IMR-90 (cell line): ENCODE measurements at regions not wholly inside any gene's neighbourhood (a gene's known extent, or its start where the extent isn't known, plus 50 kb on each side); places are given as distances from the start of the nearest gene placed in this dataset.
A peak's percentile ranks its signal among the peaks of the same experiment; 100 is the strongest.

ENCODE experiments used
- ATAC-seq: fragments of 200-7000 bp; cut with Tn5 transposase; 2 replicates; pipeline ENCODE4 v1.9.1; 2020; ENCODE audit warnings: low read depth, mild to moderate bottlenecking, moderate library complexity
- BruUV-seq: library from RNA; stranded (reverse); fragments of 400-500 nt; replicated peaks from 2 replicates; lab custom pipeline; 2021; lab: Mats Ljungman, UMichigan
- CTCF ChIA-PET: fragments of 300-600 bp; formaldehyde crosslinking; extraction: SDS; loops from one replicate; lab custom pipeline; 2021; ENCODE audit warnings: antibody characterized with exemption; lab: Yijun Ruan, JAX
- POLR2A ChIA-PET: fragments of 300-600 bp; sonication (Branson Sonifier 250); formaldehyde crosslinking; loops from one replicate; lab custom pipeline; 2022; ENCODE audit warnings: antibody characterized with exemption; ENCODE audit not compliant: unreplicated experiment; lab: Charles Lee
- DNase-seq: peaks from one replicate; pipeline ENCODE4 v3.0.0; 2013
- H2AFZ ChIP-seq: replicated peaks from 2 replicates; pipeline ENCODE3; 2013; ENCODE audit warnings: low read length, mild to moderate bottlenecking; ENCODE audit not compliant: poor library complexity
- H2AK5ac ChIP-seq: 2 replicates; pipeline ENCODE4 v1.6.1; 2013; ENCODE audit warnings: low read depth, low read length, inconsistent platforms
- H2AK9ac ChIP-seq: replicated peaks from 2 replicates; pipeline ENCODE3; 2013; ENCODE audit warnings: mild to moderate bottlenecking, low read depth, low read length, moderate library complexity; ENCODE audit not compliant: poor library complexity
- H2BK120ac ChIP-seq: 2 replicates; pipeline ENCODE4 v1.6.1; 2013; ENCODE audit warnings: low read depth, low read length, inconsistent platforms
- H2BK15ac ChIP-seq: 3 replicates; pipeline ENCODE4 v1.6.1; 2013; ENCODE audit warnings: low read depth, low read length, inconsistent platforms
- H2BK20ac ChIP-seq: 2 replicates; pipeline ENCODE4 v1.6.1; 2013; ENCODE audit warnings: low read depth, mild to moderate bottlenecking, inconsistent platforms, low read length, moderate library complexity
- H2BK5ac ChIP-seq: 2 replicates; pipeline ENCODE4 v1.6.1; 2013; ENCODE audit warnings: mild to moderate bottlenecking, low read depth, low read length, inconsistent platforms; ENCODE audit not compliant: poor library complexity, severe bottlenecking
- H3K14ac ChIP-seq: replicated peaks from 2 replicates; pipeline ENCODE4 v1.6.1; 2013; ENCODE audit warnings: low read depth, low read length, inconsistent platforms
- H3K18ac ChIP-seq: 2 replicates; pipeline ENCODE4 v1.6.1; 2013; ENCODE audit warnings: low read depth, low read length, control low read depth
- H3K23ac ChIP-seq: 2 replicates; pipeline ENCODE4 v1.6.1; 2013; ENCODE audit warnings: low read depth, low read length, inconsistent platforms
- H3K27ac ChIP-seq: 2 replicates; pipeline ENCODE4 v1.5.1; 2013; ENCODE audit warnings: mild to moderate bottlenecking, control low read depth, low read length; ENCODE audit not compliant: insufficient read depth
- H3K27me3 ChIP-seq: 2 replicates; pipeline ENCODE4 v1.6.1; 2013; ENCODE audit warnings: low read length; ENCODE audit not compliant: control insufficient read depth, insufficient read depth
- H3K36me3 ChIP-seq: 2 replicates; pipeline ENCODE4 v1.6.1; 2013; ENCODE audit warnings: low read length, mixed read lengths; ENCODE audit not compliant: control insufficient read depth, insufficient read depth
- H3K4ac ChIP-seq: 2 replicates; pipeline ENCODE4 v1.6.1; 2013; ENCODE audit warnings: low read depth, low read length, inconsistent platforms
- H3K4me1 ChIP-seq: 2 replicates; pipeline ENCODE4 v1.6.1; 2013; ENCODE audit warnings: low read length, mixed read lengths; ENCODE audit not compliant: control insufficient read depth, insufficient read depth
- H3K4me2 ChIP-seq: 2 replicates; pipeline ENCODE4 v1.6.1; 2013; ENCODE audit warnings: low read depth, mild to moderate bottlenecking, control low read depth, low read length, moderate library complexity
- H3K4me3 ChIP-seq: 2 replicates; pipeline ENCODE4 v1.5.1; 2013; ENCODE audit warnings: low read depth, mild to moderate bottlenecking, control low read depth, low read length, moderate library complexity; ENCODE audit not compliant: insufficient read depth
- H3K56ac ChIP-seq: 2 replicates; pipeline ENCODE4 v1.6.1; 2013; ENCODE audit warnings: low read length, inconsistent platforms; ENCODE audit not compliant: insufficient read depth; ENCODE audit errors: extremely low read depth
- H3K79me1 ChIP-seq, 2 experiments: 2 replicates each; pipeline ENCODE4 v1.6.1; 2013; ENCODE audit warnings: low read length in 2 of 2, inconsistent platforms in 1 of 2, low read depth in 1 of 2
- H3K9ac ChIP-seq: 2 replicates; pipeline ENCODE4 v1.6.1; 2013; ENCODE audit warnings: low read depth, low read length, control low read depth
- H3K9me1 ChIP-seq: 2 replicates; pipeline ENCODE4 v1.6.1; 2013; ENCODE audit warnings: low read length, inconsistent platforms; ENCODE audit not compliant: insufficient read depth
- H3K9me3 ChIP-seq: 2 replicates; pipeline ENCODE4 v1.6.1; 2013; ENCODE audit warnings: low read length; ENCODE audit not compliant: control insufficient read depth, insufficient read depth
- H4K20me1 ChIP-seq: 2 replicates; pipeline ENCODE4 v1.6.1; 2013; ENCODE audit warnings: low read length, inconsistent platforms; ENCODE audit not compliant: insufficient read depth
- H4K5ac ChIP-seq: 2 replicates; pipeline ENCODE4 v1.6.1; 2013; ENCODE audit warnings: mild to moderate bottlenecking, low read depth, low read length, control low read depth
- H4K8ac ChIP-seq, 2 experiments: 2 replicates each; pipeline ENCODE4 v1.6.1; 2013; ENCODE audit warnings: low read depth in 2 of 2, low read length in 2 of 2, control low read depth in 1 of 2, inconsistent platforms in 1 of 2
- H4K91ac ChIP-seq: 2 replicates; pipeline ENCODE4 v1.6.1; 2013; ENCODE audit warnings: low read depth, low read length, inconsistent platforms; ENCODE audit not compliant: insufficient read depth
- BHLHE40 ChIP-seq: fragments of 150-350 bp; IDR thresholded peaks from 2 replicates; pipeline ENCODE4 v1.6.1; 2016; ENCODE audit warnings: mild to moderate bottlenecking, low read depth, low read length
- CEBPB ChIP-seq: IDR thresholded peaks from 2 replicates; pipeline ENCODE4 v1.6.1; 2012; ENCODE audit warnings: low read depth, low read length, improper control_type of control experiment
- CHD1 ChIP-seq: IDR thresholded peaks from 2 replicates; pipeline ENCODE4 v1.6.1; 2012; ENCODE audit warnings: low read depth, low read length, improper control_type of control experiment
- CTCF ChIP-seq: conservative IDR thresholded peaks from 2 replicates; pipeline ENCODE4 v1.5.1; 2012; ENCODE audit warnings: mild to moderate bottlenecking, low read depth, low read length, improper control_type of control experiment
- ELK1 ChIP-seq: fragments of 150-350 bp; IDR thresholded peaks from 2 replicates; pipeline ENCODE4 v1.6.1; 2016; ENCODE audit warnings: low read depth, mild to moderate bottlenecking, low read length, moderate library complexity, borderline replicate concordance
- FOS ChIP-seq: fragments of 150-350 bp; IDR thresholded peaks from 2 replicates; pipeline ENCODE4 v1.6.1; 2016; ENCODE audit warnings: low read depth, low read length
- MAFK ChIP-seq: IDR thresholded peaks from 2 replicates; pipeline ENCODE4 v1.6.1; 2012; ENCODE audit warnings: low read depth, low read length, improper control_type of control experiment
- MXI1 ChIP-seq: IDR thresholded peaks from 2 replicates; pipeline ENCODE4 v1.6.1; 2012; ENCODE audit warnings: low read depth, mild to moderate bottlenecking, low read length, moderate library complexity, borderline replicate concordance
- NFE2L2 ChIP-seq: fragments of 150-350 bp; IDR thresholded peaks from 2 replicates; pipeline ENCODE4 v1.6.1; 2016; ENCODE audit warnings: low read depth, mild to moderate bottlenecking, low read length
- POLR2A ChIP-seq: IDR thresholded peaks from 2 replicates; pipeline ENCODE4 v1.6.1; 2012; ENCODE audit warnings: mild to moderate bottlenecking, low read depth, low read length
- RAD21 ChIP-seq: IDR thresholded peaks from 2 replicates; pipeline ENCODE4 v1.6.1; 2012; ENCODE audit warnings: low read length, improper control_type of control experiment
- RCOR1 ChIP-seq: IDR thresholded peaks from 2 replicates; pipeline ENCODE4 v1.6.1; 2012; ENCODE audit warnings: mild to moderate bottlenecking, low read length, improper control_type of control experiment; ENCODE audit not compliant: insufficient replicate concordance
- RFX5 ChIP-seq: IDR thresholded peaks from 2 replicates; pipeline ENCODE4 v1.8.0; 2012; ENCODE audit warnings: low read depth, mild to moderate bottlenecking, low read length, moderate library complexity
- SMC3 ChIP-seq: fragments of 150-350 bp; IDR thresholded peaks from 2 replicates; pipeline ENCODE4 v1.6.1; 2016; ENCODE audit warnings: low read depth, mild to moderate bottlenecking, antibody characterized with exemption, low read length, moderate library complexity
- USF2 ChIP-seq: fragments of 150-350 bp; IDR thresholded peaks from 2 replicates; pipeline ENCODE4 v1.6.1; 2017; ENCODE audit warnings: mild to moderate bottlenecking, antibody characterized with exemption, low read length, low read depth
- WGBS, 2 experiments: methylation state at CpG; one replicate each; pipeline versions ENCODE4 v1.1.5 to v1.1.7; 2013; ENCODE audit warnings: missing lambda C conversion rate in 2 of 2; ENCODE audit not compliant: insufficient read length in 1 of 2; ENCODE audit errors: extremely low coverage in 2 of 2; 5-methylcytosine and 5-hydroxymethylcytosine counted together
- dilution Hi-C: fragments of 300-500 bp; cut with HindIII; formaldehyde crosslinking; loops from one replicate; pipeline ENCODE4 v1.14.3; 2018; ENCODE audit warnings: low sequenced_read_pairs; ENCODE audit not compliant: unreplicated experiment
- in situ Hi-C: fragments of 300-500 bp; cut with MboI; formaldehyde crosslinking; loops from 3 replicates; pipeline ENCODE4 v1.14.3; 2019; ENCODE audit warnings: low sequenced_read_pairs, inconsistent platforms, mixed read lengths
- intact Hi-C: fragments of 100-400 bp; cut with micrococcal nuclease; formaldehyde crosslinking; loops from 2 replicates; pipeline ENCODE4 v1.10.0; 2022

- Histone ChIP-seq H3K4ac (peak overlapping the region; percentile 53; the same call in 1 of the 2 replicates), H3K56ac (no peak overlapping the region), H3K4me1 (peaks cover 3% of the 10 kb centered on the region; the same call in 1 of the 2 replicates), H2AK5ac (peak overlapping the region; percentile 0; the same call in 1 of the 2 replicates), H2BK15ac (peak overlapping the region; percentile 65; the same call in 2 of the 3 replicates), H4K5ac (no peak overlapping the region), H4K8ac (peak overlapping the region in 1 of 2 experiments; percentile 24; a peak in 2 of 4 replicates), H3K4me2 (no peak overlapping the region), H3K4me3 (no peak overlapping the region), H3K79me1 (no peaks in the 10 kb centered on the region), H2AFZ (no peak overlapping the region), H2AK9ac (no peak overlapping the region), H2BK5ac (peak overlapping the region; percentile 76), H2BK20ac (peak overlapping the region; percentile 75), H3K27ac (no peak overlapping the region), H3K14ac (peak overlapping the region; percentile 48; the same call in 1 of the 2 replicates), H3K9me1 (peaks cover 11% of the 10 kb centered on the region), H3K9me3 (no peaks in the 10 kb centered on the region), H2BK120ac (peak overlapping the region; percentile 78), H3K27me3 (no peaks in the 10 kb centered on the region), H3K18ac (no peak overlapping the region; the same call in 1 of the 2 replicates), H4K91ac (peak overlapping the region; percentile 31), H3K23ac (no peak overlapping the region), H3K9ac (no peak overlapping the region), H4K20me1 (no peaks in the 10 kb centered on the region), H3K36me3 (no peaks in the 10 kb centered on the region)
- DNase-seq (no peak), ATAC-seq (no peak)
- ChIA-PET POLR2A (no interaction called here), CTCF (interaction anchor here (0.7 to 1.1 kb wide), 2 partner anchors 18 to 52 kb away, joined by 3 read pairs; no protein-coding TSS in a partner anchor)
- dilution Hi-C loops: no loop called here
- intact Hi-C loops: no loop called here
- in situ Hi-C loops: no loop called here
- BruUV-seq: no TSS peak
- no peak for TF ChIP-seq USF2
- no peak for TF ChIP-seq MXI1
- TF ChIP-seq FOS: no peak
- TF ChIP-seq NFE2L2: no peak
- TF ChIP-seq CHD1: no peak
- TF ChIP-seq BHLHE40: no peak
- TF ChIP-seq MAFK: no peak
- TF ChIP-seq RAD21: no peak
- TF ChIP-seq RFX5: no peak
- no peak for TF ChIP-seq SMC3
- TF ChIP-seq CTCF: no peak
- TF ChIP-seq RCOR1: no peak
- TF ChIP-seq CEBPB: no peak
- TF ChIP-seq POLR2A: no peak
- TF ChIP-seq ELK1: no peak
- WGBS, 2 experiments: no CpG with 5 or more reads among the region's 3 CpGs
Measured at GRCh38 chr14:30266290-30266689, 292.7 kb upstream of the G2E3 start.
